ENCODE measurements at regions not wholly inside any gene's neighbourhood (a gene's known extent, or its start where the extent isn't known, plus 50 kb on each side); places are given as distances from the start of the nearest gene placed in this dataset.

DNA sequence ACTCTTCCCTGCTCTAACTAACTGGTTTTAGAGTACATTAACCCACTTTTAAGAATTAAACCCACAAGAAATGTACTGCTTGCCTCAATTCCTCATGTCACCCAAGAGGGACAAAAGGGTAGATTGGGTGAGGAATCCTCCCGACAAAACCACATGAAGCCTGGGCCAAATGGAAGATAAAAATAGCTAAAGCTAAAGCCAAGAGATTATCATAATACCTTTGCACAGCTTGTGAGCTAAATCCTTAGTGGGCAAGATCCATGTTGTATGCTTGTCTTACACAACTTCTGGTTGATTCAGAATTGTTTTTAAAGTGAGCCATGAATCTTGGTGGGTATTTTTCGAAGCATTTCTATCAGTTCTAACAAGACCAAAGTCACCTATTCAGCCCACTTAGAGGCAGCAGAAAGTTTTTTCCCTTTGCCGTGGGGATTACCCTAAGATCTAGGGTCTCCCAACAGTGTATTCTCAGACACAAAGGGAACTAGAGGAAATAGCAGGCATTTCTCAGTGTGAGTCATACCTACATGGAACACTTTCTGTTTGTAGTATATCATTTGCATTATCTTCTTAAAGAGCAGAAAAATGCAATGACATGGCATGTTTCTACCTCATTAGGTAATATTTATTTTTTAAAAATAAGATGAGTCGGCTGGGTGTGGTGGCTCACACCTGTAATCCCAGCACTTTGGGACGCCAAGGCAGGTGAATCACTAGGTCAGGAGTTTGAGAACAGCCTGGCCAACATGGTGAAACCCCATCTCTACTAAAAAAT lies 616.6 kb downstream of the KCNH5 start:
- H3K4me2 ChIP-seq (ENCODE audit: low read length): no peak overlapping the region
- H3K9ac ChIP-seq (ENCODE audit: low read depth, low read length): no peak overlapping the region
- no peaks in the 10 kb centered on the region for H3K27me3 ChIP-seq (ENCODE audit: control insufficient read depth, insufficient read depth, low read length)
- H3K36me3 ChIP-seq (ENCODE audit: insufficient read depth, low read length): no peaks in the 10 kb centered on the region
- peaks cover 8% of the 10 kb centered on the region for H3K9me3 ChIP-seq (replicated peaks; ENCODE audit: low read length)
- H3K4me1 ChIP-seq (ENCODE audit: control insufficient read depth, insufficient read depth, low read length): peaks cover 6% of the 10 kb centered on the region
- H3K4me3 ChIP-seq (ENCODE audit: low read length): peak overlapping the region; percentile 24

DNA sequence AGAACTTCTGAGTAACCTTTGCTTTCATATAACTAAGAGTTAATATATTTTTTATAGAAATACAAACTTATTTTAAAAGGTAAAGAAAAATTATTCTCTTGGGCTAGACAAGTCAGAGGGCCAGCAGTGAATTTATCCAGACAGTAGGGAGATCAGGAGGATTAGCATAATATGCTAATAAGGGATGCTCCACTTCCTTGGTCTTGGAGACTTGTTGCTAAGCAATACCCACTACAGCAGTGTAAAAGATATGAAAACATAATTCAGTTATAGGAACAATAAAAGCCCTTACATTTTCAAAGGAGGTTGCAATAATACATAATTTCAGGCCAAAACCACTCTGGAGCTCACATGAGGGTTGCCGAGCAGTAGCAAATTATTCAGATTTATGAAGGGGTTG lies 615.6 kb downstream of the KCNH5 start:
- Histone ChIP-seq H3K9ac (ENCODE audit: low read depth, low read length) (no peak overlapping the region), H3K4me1 (ENCODE audit: control insufficient read depth, insufficient read depth, low read length) (peaks cover 6% of the 10 kb centered on the region), H3K4me3 (ENCODE audit: low read length) (no peak overlapping the region), H3K4me2 (ENCODE audit: low read length) (no peak overlapping the region), H3K27me3 (ENCODE audit: control insufficient read depth, insufficient read depth, low read length) (no peaks in the 10 kb centered on the region), H3K9me3 (replicated peaks; ENCODE audit: low read length) (peaks cover 8% of the 10 kb centered on the region), H3K36me3 (ENCODE audit: insufficient read depth, low read length) (no peaks in the 10 kb centered on the region)

GRCh38 chr14:62431496-62431895 lies 613.8 kb downstream of the KCNH5 start:
- Histone ChIP-seq H3K4me1 (ENCODE audit: control insufficient read depth, insufficient read depth, low read length) (peaks cover 6% of the 10 kb centered on the region), H3K9me3 (replicated peaks; ENCODE audit: low read length) (peaks cover 4% of the 10 kb centered on the region), H3K36me3 (ENCODE audit: insufficient read depth, low read length) (no peaks in the 10 kb centered on the region), H3K9ac (ENCODE audit: low read depth, low read length) (no peak overlapping the region), H3K4me3 (ENCODE audit: low read length) (no peak overlapping the region), H3K27me3 (ENCODE audit: control insufficient read depth, insufficient read depth, low read length) (no peaks in the 10 kb centered on the region), H3K4me2 (ENCODE audit: low read length) (no peak overlapping the region)

- Histone ChIP-seq H3K4me2 (ENCODE audit: low read length) (no peak overlapping the region), H3K4me1 (ENCODE audit: control insufficient read depth, insufficient read depth, low read length) (peaks cover 6% of the 10 kb centered on the region), H3K9ac (ENCODE audit: low read depth, low read length) (no peak overlapping the region), H3K9me3 (replicated peaks; ENCODE audit: low read length) (peaks cover 4% of the 10 kb centered on the region), H3K27me3 (ENCODE audit: control insufficient read depth, insufficient read depth, low read length) (no peaks in the 10 kb centered on the region), H3K36me3 (ENCODE audit: insufficient read depth, low read length) (no peaks in the 10 kb centered on the region), H3K4me3 (ENCODE audit: low read length) (no peak overlapping the region)
Measured at GRCh38 chr14:62432955-62433354, 612.3 kb downstream of the KCNH5 start.

DNA sequence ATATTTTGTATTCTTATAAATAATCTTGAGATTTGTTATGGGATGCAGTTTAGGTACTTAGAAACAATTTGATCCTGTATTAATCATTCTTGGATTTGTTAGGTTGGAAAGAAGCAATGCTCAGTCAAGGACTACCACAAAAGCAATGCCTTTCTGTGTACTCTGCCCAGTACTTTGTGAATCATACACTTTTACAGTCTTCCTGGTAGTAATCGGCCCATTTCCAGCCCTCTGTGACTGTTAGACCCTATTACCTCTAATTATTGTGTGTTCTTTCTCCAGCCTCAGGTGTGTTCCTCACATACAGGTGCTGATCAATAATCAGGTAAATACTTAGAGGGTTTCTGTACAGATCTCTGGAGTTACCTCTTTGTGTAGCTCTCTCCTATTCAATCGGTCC lies 609.0 kb downstream of the KCNH5 start:
- H3K4me2 ChIP-seq (ENCODE audit: low read length): no peak overlapping the region
- H3K9me3 ChIP-seq (replicated peaks; ENCODE audit: low read length): peaks cover 15% of the 10 kb centered on the region
- H3K9ac ChIP-seq (ENCODE audit: low read depth, low read length): no peak overlapping the region
- H3K4me3 ChIP-seq (ENCODE audit: low read length): no peak overlapping the region
- H3K27me3 ChIP-seq (ENCODE audit: control insufficient read depth, insufficient read depth, low read length): no peaks in the 10 kb centered on the region
- H3K36me3 ChIP-seq (ENCODE audit: insufficient read depth, low read length): no peaks in the 10 kb centered on the region
- no peaks in the 10 kb centered on the region for H3K4me1 ChIP-seq (ENCODE audit: control insufficient read depth, insufficient read depth, low read length)

- H3K4me1 ChIP-seq (ENCODE audit: control insufficient read depth, insufficient read depth, low read length): no peaks in the 10 kb centered on the region
- no peak overlapping the region for H3K4me2 ChIP-seq (ENCODE audit: low read length)
- no peak overlapping the region for H3K4me3 ChIP-seq (ENCODE audit: low read length)
- no peaks in the 10 kb centered on the region for H3K27me3 ChIP-seq (ENCODE audit: control insufficient read depth, insufficient read depth, low read length)
- H3K36me3 ChIP-seq (ENCODE audit: insufficient read depth, low read length): no peaks in the 10 kb centered on the region
- H3K9ac ChIP-seq (ENCODE audit: low read depth, low read length): no peak overlapping the region
- peaks cover 11% of the 10 kb centered on the region for H3K9me3 ChIP-seq (replicated peaks; ENCODE audit: low read length)
Measured at GRCh38 chr14:62439210-62439609, 606.0 kb downstream of the KCNH5 start.

GRCh38 chr14:62443796-62444195 lies 601.5 kb downstream of the KCNH5 start:
- Histone ChIP-seq H3K27me3 (ENCODE audit: control insufficient read depth, insufficient read depth, low read length) (no peaks in the 10 kb centered on the region), H3K4me1 (ENCODE audit: control insufficient read depth, insufficient read depth, low read length) (no peaks in the 10 kb centered on the region), H3K9ac (ENCODE audit: low read depth, low read length) (no peak overlapping the region), H3K4me3 (ENCODE audit: low read length) (no peak overlapping the region), H3K9me3 (replicated peaks; ENCODE audit: low read length) (peaks cover 9% of the 10 kb centered on the region), H3K4me2 (ENCODE audit: low read length) (peak overlapping the region; percentile 35), H3K36me3 (ENCODE audit: insufficient read depth, low read length) (no peaks in the 10 kb centered on the region)

GRCh38 chr14:62445570-62445969 lies 599.7 kb downstream of the KCNH5 start:
- H3K9ac ChIP-seq (ENCODE audit: low read depth, low read length): no peak overlapping the region
- H3K4me2 ChIP-seq (ENCODE audit: low read length): no peak overlapping the region
- no peaks in the 10 kb centered on the region for H3K4me1 ChIP-seq (ENCODE audit: control insufficient read depth, insufficient read depth, low read length)
- H3K27me3 ChIP-seq (ENCODE audit: control insufficient read depth, insufficient read depth, low read length): no peaks in the 10 kb centered on the region
- H3K4me3 ChIP-seq (ENCODE audit: low read length): no peak overlapping the region
- H3K9me3 ChIP-seq (replicated peaks; ENCODE audit: low read length): no peaks in the 10 kb centered on the region
- H3K36me3 ChIP-seq (ENCODE audit: insufficient read depth, low read length): no peaks in the 10 kb centered on the region

GRCh38 chr14:62451221-62451620 lies 594.0 kb downstream of the KCNH5 start:
- no peaks in the 10 kb centered on the region for H3K4me1 ChIP-seq (ENCODE audit: control insufficient read depth, insufficient read depth, low read length)
- H3K9ac ChIP-seq (ENCODE audit: low read depth, low read length): no peak overlapping the region
- H3K4me2 ChIP-seq (ENCODE audit: low read length): no peak overlapping the region
- no peak overlapping the region for H3K4me3 ChIP-seq (ENCODE audit: low read length)
- no peaks in the 10 kb centered on the region for H3K27me3 ChIP-seq (ENCODE audit: control insufficient read depth, insufficient read depth, low read length)
- no peaks in the 10 kb centered on the region for H3K9me3 ChIP-seq (replicated peaks; ENCODE audit: low read length)
- H3K36me3 ChIP-seq (ENCODE audit: insufficient read depth, low read length): no peaks in the 10 kb centered on the region

- H3K4me1 ChIP-seq (ENCODE audit: control insufficient read depth, insufficient read depth, low read length): no peaks in the 10 kb centered on the region
- no peak overlapping the region for H3K4me3 ChIP-seq (ENCODE audit: low read length)
- no peak overlapping the region for H3K9ac ChIP-seq (ENCODE audit: low read depth, low read length)
- H3K27me3 ChIP-seq (ENCODE audit: control insufficient read depth, insufficient read depth, low read length): no peaks in the 10 kb centered on the region
- no peaks in the 10 kb centered on the region for H3K9me3 ChIP-seq (replicated peaks; ENCODE audit: low read length)
- H3K36me3 ChIP-seq (ENCODE audit: insufficient read depth, low read length): no peaks in the 10 kb centered on the region
- no peak overlapping the region for H3K4me2 ChIP-seq (ENCODE audit: low read length)
Measured at GRCh38 chr14:62453226-62453625, 592.0 kb downstream of the KCNH5 start.

GRCh38 chr14:62455446-62455845 lies 589.8 kb downstream of the KCNH5 start:
- no peaks in the 10 kb centered on the region for H3K4me1 ChIP-seq (ENCODE audit: control insufficient read depth, insufficient read depth, low read length)
- no peaks in the 10 kb centered on the region for H3K27me3 ChIP-seq (ENCODE audit: control insufficient read depth, insufficient read depth, low read length)
- H3K9ac ChIP-seq (ENCODE audit: low read depth, low read length): no peak overlapping the region
- H3K4me2 ChIP-seq (ENCODE audit: low read length): no peak overlapping the region
- no peaks in the 10 kb centered on the region for H3K36me3 ChIP-seq (ENCODE audit: insufficient read depth, low read length)
- H3K4me3 ChIP-seq (ENCODE audit: low read length): no peak overlapping the region
- no peaks in the 10 kb centered on the region for H3K9me3 ChIP-seq (replicated peaks; ENCODE audit: low read length)

DNA sequence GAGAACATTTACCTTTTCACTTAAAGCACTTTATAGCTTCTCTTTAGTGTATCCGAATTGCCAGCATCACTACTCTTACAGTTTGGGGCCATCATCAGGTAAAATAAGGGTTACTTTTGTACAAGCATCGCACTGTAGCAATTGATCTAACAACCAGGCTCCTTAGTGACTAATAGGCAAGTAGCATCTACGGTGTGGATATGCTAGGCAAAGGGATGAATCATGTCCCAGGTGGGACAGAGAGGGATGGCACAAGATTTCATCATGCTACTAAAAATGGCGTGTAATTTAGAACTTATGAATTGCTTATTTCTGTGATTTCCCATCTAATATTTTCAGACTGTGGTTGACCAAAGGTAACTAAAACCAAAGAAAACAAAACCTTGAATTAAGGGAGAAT lies 582.3 kb downstream of the KCNH5 start:
- Histone ChIP-seq H3K4me1 (ENCODE audit: control insufficient read depth, insufficient read depth, low read length) (no peaks in the 10 kb centered on the region), H3K9me3 (replicated peaks; ENCODE audit: low read length) (no peaks in the 10 kb centered on the region), H3K4me2 (ENCODE audit: low read length) (no peak overlapping the region), H3K36me3 (ENCODE audit: insufficient read depth, low read length) (no peaks in the 10 kb centered on the region), H3K9ac (ENCODE audit: low read depth, low read length) (no peak overlapping the region), H3K27me3 (ENCODE audit: control insufficient read depth, insufficient read depth, low read length) (no peaks in the 10 kb centered on the region), H3K4me3 (ENCODE audit: low read length) (no peak overlapping the region)

All from skeletal muscle satellite cell (primary cell).